Activated naive CD4-positive, alpha-beta T cell treated with anti-CD3 and anti-CD28 coated beads, Interleukin-2, amount 50 U/mL, for 72 hours (primary cell): ENCODE measurements at regions not wholly inside any gene's neighbourhood (a gene's known extent, or its start where the extent isn't known, plus 50 kb on each side); places are given as distances from the start of the nearest gene placed in this dataset.
A peak's percentile ranks its signal among the peaks of the same experiment; 100 is the strongest.
"Not testable (repeated sequence)": the region's sequence is repeated elsewhere in the genome, so short reads cannot be mapped to it uniquely, and the experiment has no call there.

Source experiments
- ATAC-seq, 2 donors: fragments of 150-1000 bp; cut with Tn5 transposase; 2 replicates each; pipeline ENCODE4 v1.10.0; 2021; ENCODE audit warnings: mild to moderate bottlenecking in 2 of 2, moderate library complexity in 2 of 2
- DNase-seq, 2 donors: peaks; one replicate each; pipeline ENCODE4 v3.0.0; 2021 to 2022; ENCODE audit warnings: low spot score in 2 of 2
- H3K27ac Mint-ChIP-seq, 2 donors: one replicate each; pipeline ENCODE4 v1.8.0; 2022; ENCODE audit warnings: mild to moderate bottlenecking in 2 of 2, mixed read lengths in 2 of 2
- H3K36me3 Mint-ChIP-seq, 2 donors: one replicate each; pipeline ENCODE4 v1.8.0; 2022; ENCODE audit warnings: mixed read lengths in 2 of 2
- H3K9me3 Mint-ChIP-seq, 2 donors: one replicate each; pipeline ENCODE4 v1.8.0; 2022; ENCODE audit warnings: mixed read lengths in 2 of 2

DNA sequence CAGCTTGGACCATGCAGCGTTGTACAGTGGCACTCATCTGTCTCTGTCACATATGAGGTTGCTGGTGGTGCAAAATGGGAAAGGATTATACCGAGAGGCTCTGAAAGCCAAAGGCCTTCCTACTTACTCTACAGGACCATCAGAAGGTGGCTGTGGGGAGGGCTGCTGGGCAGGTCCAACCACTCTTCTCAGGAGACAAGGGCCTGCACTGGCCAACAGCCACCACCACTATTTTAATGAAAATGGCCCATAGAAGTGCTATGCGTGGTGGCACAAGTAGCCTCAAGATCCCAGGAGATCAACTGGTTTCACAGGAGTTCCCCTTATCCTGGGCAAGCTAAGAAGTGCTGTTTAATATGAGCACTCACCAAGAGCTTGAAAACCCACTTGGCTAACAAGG lies 52.3 kb downstream of the MRPL57 start:
- no peaks in the 10 kb centered on the region for H3K9me3 Mint-ChIP-seq
- no peaks in the 10 kb centered on the region for H3K36me3 Mint-ChIP-seq
- no peak for DNase-seq

DNA sequence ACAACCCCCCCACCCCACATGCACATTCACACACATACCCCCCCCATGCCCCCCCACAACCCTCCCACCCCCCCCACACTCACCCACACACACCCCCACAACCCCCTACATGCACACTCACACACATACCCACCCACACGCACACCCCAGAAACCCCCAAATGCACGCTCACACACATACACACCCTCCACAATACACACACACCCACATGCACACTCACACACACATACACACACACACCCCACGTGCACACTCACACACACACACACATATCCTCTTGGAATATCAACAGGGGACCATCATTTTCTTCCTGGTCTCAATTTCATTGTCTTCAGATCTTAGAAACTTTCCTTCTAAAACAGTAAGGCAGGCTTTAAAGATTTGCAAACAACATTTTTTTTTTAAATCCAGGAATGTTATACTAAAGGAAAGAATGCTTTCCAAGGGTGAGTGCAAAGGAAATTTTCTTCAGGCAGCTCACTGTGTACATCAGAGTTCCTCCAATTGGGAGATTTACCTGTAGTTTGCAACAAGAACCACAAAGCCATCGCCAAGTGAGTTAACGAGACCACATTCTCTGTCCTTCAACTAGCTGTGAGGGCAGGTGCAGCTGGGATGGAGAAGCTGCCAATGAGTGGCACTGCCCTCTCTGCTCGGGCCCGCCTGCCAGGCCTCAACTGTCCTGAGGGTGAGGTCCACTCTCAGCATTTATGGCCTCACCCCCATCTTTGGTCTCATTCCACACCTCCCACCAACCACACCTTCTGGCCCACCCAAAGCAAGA lies 53.0 kb downstream of the MRPL57 start:
- DNase-seq (no peak), ATAC-seq (no peak)
- H3K36me3 Mint-ChIP-seq, result no peaks in the 10 kb centered on the region
- H3K27ac Mint-ChIP-seq, result no peak overlapping the region
- H3K9me3 Mint-ChIP-seq, result no peaks in the 10 kb centered on the region

More for the DNA sequence above, 52.3 kb downstream of the MRPL57 start:
- H3K27ac Mint-ChIP-seq, result no peak overlapping the region
- no peak for ATAC-seq

DNA sequence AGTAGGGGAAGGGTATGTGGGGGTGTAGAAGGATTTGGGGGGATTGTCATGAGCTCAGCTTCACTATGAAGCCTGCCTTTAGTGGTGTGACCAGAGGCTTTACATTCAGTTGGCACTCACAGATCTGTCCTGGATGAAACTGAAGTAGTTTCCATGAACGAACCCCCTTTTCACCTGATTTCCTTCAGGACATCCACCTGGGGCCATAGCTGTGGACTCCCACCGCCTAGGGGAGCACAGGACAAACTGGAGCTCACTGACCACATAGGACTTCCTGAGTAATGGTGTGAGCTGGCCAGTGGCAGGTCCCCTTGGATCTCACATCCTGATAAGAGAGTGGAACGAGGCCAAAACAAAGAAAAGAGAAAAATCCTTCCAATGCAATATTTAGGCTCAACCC lies 54.1 kb downstream of the MRPL57 start:
- H3K27ac Mint-ChIP-seq, result no peak overlapping the region
- ATAC-seq, result no peak
- no peaks in the 10 kb centered on the region for H3K36me3 Mint-ChIP-seq
- no peak for DNase-seq
- H3K9me3 Mint-ChIP-seq, result no peaks in the 10 kb centered on the region

DNA sequence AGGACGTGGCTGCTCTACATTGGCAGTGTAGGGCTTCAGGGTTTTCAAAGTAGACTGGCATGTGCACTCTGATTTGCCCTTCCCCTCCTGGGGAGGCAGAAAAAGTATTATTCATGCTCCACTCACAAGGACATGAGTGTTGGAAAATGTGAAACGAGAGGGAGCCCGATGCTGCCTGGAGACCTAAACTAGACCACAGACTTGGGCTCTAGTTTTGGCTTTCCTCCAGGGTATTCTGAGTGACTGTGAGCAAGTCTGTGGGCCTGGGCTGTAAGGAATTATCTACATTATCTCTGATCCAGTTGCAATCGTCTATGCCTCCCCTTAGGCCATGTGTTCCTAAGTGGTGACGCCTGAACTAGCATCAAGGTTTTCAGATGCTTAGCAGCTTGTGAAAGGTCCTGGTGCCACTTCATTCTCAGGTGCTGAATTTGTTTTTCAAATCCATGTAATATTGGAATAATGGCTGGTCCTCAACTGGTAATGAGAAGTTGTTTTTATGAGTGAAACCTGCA lies 55.0 kb downstream of the MRPL57 start:
- ATAC-seq (no peak), DNase-seq (no peak)
- no peak overlapping the region for H3K27ac Mint-ChIP-seq
- H3K9me3 Mint-ChIP-seq, result no peaks in the 10 kb centered on the region
- no peaks in the 10 kb centered on the region for H3K36me3 Mint-ChIP-seq

GRCh38 chr13:21232196-21232595 lies 55.7 kb downstream of the MRPL57 start:
- Mint-ChIP-seq H3K27ac (peak overlapping the region in 1 of 2 donors; percentile 39), H3K36me3 (no peaks in the 10 kb centered on the region), H3K9me3 (no peaks in the 10 kb centered on the region)
- no peak for DNase-seq
- ATAC-seq, result peak; percentile 37 to 85

- DNase-seq (no peak), ATAC-seq (peak in 1 of 2 donors; percentile 22)
- peak overlapping the region in 1 of 2 donors; percentile 39 for H3K27ac Mint-ChIP-seq
- no peaks in the 10 kb centered on the region for H3K9me3 Mint-ChIP-seq
- no peaks in the 10 kb centered on the region for H3K36me3 Mint-ChIP-seq
Measured at GRCh38 chr13:21232599-21232998, 56.1 kb downstream of the MRPL57 start.

- ATAC-seq, result no peak
- Mint-ChIP-seq H3K27ac (peak overlapping the region in 1 of 2 donors; percentile 39), H3K36me3 (no peaks in the 10 kb centered on the region), H3K9me3 (no peaks in the 10 kb centered on the region)
- DNase-seq, result no peak
Measured at GRCh38 chr13:21233086-21233485, 56.6 kb downstream of the MRPL57 start.

DNA sequence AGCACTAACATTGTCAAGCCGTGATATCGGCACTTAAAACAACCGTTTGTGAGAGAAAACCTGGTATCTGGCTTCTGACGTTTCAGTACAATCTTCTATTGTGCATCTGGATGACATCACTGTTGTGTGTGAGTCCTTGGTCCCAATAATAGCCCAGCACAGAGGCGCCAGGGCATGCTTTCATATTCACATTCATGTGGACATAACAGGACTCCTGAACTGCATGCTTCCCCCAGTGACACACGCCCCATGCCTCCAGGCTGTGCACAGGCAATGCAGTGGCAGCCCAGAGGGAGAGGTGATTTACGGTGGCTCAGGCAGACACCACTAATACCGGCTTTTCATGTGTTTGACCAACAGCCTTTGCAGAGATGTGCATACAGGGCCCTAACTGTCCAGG lies 58.1 kb downstream of the MRPL57 start:
- no peaks in the 10 kb centered on the region for H3K9me3 Mint-ChIP-seq
- no peak overlapping the region for H3K27ac Mint-ChIP-seq
- ATAC-seq, result no peak

GRCh38 chr13:21235174-21235573 lies 58.7 kb downstream of the MRPL57 start:
- Mint-ChIP-seq H3K27ac (no peak overlapping the region), H3K36me3 (no peaks in the 10 kb centered on the region), H3K9me3 (no peaks in the 10 kb centered on the region)
- DNase-seq, result no peak
- ATAC-seq, result no peak

More for the DNA sequence above, 58.1 kb downstream of the MRPL57 start:
- DNase-seq, result no peak
- no peaks in the 10 kb centered on the region for H3K36me3 Mint-ChIP-seq

- ATAC-seq, result no peak
- Mint-ChIP-seq H3K36me3 (no peaks in the 10 kb centered on the region), H3K9me3 (no peaks in the 10 kb centered on the region), H3K27ac (no peak overlapping the region)
- no peak for DNase-seq
Measured at GRCh38 chr13:21237081-21237480, 60.6 kb downstream of the MRPL57 start.

GRCh38 chr13:21238267-21238666 lies 61.8 kb downstream of the MRPL57 start:
- no peak overlapping the region for H3K27ac Mint-ChIP-seq
- H3K9me3 Mint-ChIP-seq, result no peaks in the 10 kb centered on the region
- no peaks in the 10 kb centered on the region for H3K36me3 Mint-ChIP-seq
- no peak for DNase-seq
- peak in 1 of 2 donors; percentile 90 for ATAC-seq

- Mint-ChIP-seq H3K27ac (no peak overlapping the region), H3K36me3 (no peaks in the 10 kb centered on the region), H3K9me3 (no peaks in the 10 kb centered on the region)
- no peak for ATAC-seq
- DNase-seq, result no peak
Measured at GRCh38 chr13:21240586-21240985, 64.1 kb downstream of the MRPL57 start.

GRCh38 chr13:21242236-21242635 lies 65.8 kb downstream of the MRPL57 start:
- no peak overlapping the region for H3K27ac Mint-ChIP-seq
- H3K9me3 Mint-ChIP-seq, result no peaks in the 10 kb centered on the region
- no peaks in the 10 kb centered on the region for H3K36me3 Mint-ChIP-seq
- DNase-seq (no peak), ATAC-seq (no peak)

GRCh38 chr13:21243045-21243897 lies 66.8 kb downstream of the MRPL57 start:
- no peak overlapping the region for H3K27ac Mint-ChIP-seq
- DNase-seq (no peak), ATAC-seq (no peak)
- H3K36me3 Mint-ChIP-seq, result no peaks in the 10 kb centered on the region
- no peaks in the 10 kb centered on the region for H3K9me3 Mint-ChIP-seq

DNA sequence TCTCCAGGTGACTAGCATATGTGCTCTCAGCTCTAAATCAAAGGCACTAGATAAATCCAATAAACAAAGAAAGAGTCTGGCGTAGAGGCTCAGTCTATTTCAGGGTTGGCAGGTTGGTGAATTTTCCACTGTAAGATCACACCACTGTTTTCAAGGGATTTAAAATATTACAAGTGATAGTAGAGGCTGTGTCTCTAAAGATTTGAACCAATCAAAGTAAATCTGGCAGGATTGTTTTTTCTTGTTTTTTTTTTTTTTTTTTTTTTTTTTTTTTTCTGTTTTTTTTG lies 67.4 kb downstream of the MRPL57 start:
- not testable (repeated sequence) for H3K36me3 Mint-ChIP-seq, H3K9me3 Mint-ChIP-seq, H3K27ac Mint-ChIP-seq, DNase-seq, ATAC-seq

GRCh38 chr13:21246761-21247452 lies 70.4 kb downstream of the MRPL57 start:
- DNase-seq (no peak), ATAC-seq (no peak)
- H3K27ac Mint-ChIP-seq, result no peak overlapping the region
- H3K36me3 Mint-ChIP-seq, result no peaks in the 10 kb centered on the region
- H3K9me3 Mint-ChIP-seq, result no peaks in the 10 kb centered on the region

GRCh38 chr13:21256351-21256761 lies 79.9 kb downstream of the MRPL57 start:
- ATAC-seq (peak in 1 of 2 donors; percentile 67), DNase-seq (no peak)
- H3K36me3 Mint-ChIP-seq, result no peaks in the 10 kb centered on the region
- no peaks in the 10 kb centered on the region for H3K9me3 Mint-ChIP-seq
- H3K27ac Mint-ChIP-seq, result no peak overlapping the region
